H1 (cell line): ENCODE measurements at regions not wholly inside any gene's neighbourhood (a gene's known extent, or its start where the extent isn't known, plus 50 kb on each side); places are given as distances from the start of the nearest gene placed in this dataset.

Experiments used
- CTCF ChIA-PET: fragments of 300-600 bp; sonication (Branson Sonifier 250); formaldehyde crosslinking; loops from one replicate; lab custom pipeline; 2021; ENCODE audit not compliant: partially characterized antibody; lab: Charles Lee
- POLR2A ChIA-PET: fragments of 300-600 bp; sonication (Branson Sonifier 250); formaldehyde crosslinking; loops from one replicate; lab custom pipeline; 2021; ENCODE audit warnings: inconsistent platforms; ENCODE audit not compliant: partially characterized antibody; lab: Charles Lee
- DNase-seq, 2 experiments: peaks; one replicate each; pipeline versions ENCODE4 v3.0.0 to v3.0.0-alpha.2; 2010 to 2022; ENCODE audit warnings: low spot score in 2 of 2, low read depth in 1 of 2, mixed read lengths in 1 of 2
- FAIRE-seq: peaks from 2 replicates; lab custom pipeline; 2011; peaks lifted over from hg19 to GRCh38; lab: Jason Lieb, UNC
- H2AFZ ChIP-seq: 2 replicates; pipeline ENCODE4 v1.8.1; 2012; ENCODE audit warnings: low read length, inconsistent platforms
- H2AK5ac ChIP-seq: 2 replicates; pipeline ENCODE4 v1.6.1; 2013; ENCODE audit warnings: low read depth, low read length
- H2BK120ac ChIP-seq: replicated peaks from 2 replicates; pipeline ENCODE3; 2013; ENCODE audit warnings: low read depth, low read length, inconsistent platforms
- H2BK12ac ChIP-seq: 2 replicates; pipeline ENCODE4 v1.6.1; 2013; ENCODE audit warnings: low read depth, low read length
- H2BK15ac ChIP-seq: 2 replicates; pipeline ENCODE4 v1.6.1; 2013; ENCODE audit warnings: low read length
- H2BK20ac ChIP-seq: 2 replicates; pipeline ENCODE4 v1.6.1; 2013; ENCODE audit warnings: low read length
- H2BK5ac ChIP-seq: 2 replicates; pipeline ENCODE4 v1.6.1; 2013; ENCODE audit warnings: low read depth, low read length
- H3K14ac ChIP-seq: 2 replicates; pipeline ENCODE4 v1.6.1; 2013; ENCODE audit warnings: inconsistent platforms; ENCODE audit not compliant: insufficient read length
- H3K18ac ChIP-seq: 2 replicates; pipeline ENCODE4 v1.6.1; 2013; ENCODE audit warnings: low read length; ENCODE audit errors: extremely low read depth
- H3K23ac ChIP-seq: 2 replicates; pipeline ENCODE4 v1.6.1; 2013; ENCODE audit warnings: inconsistent platforms; ENCODE audit not compliant: insufficient read length
- H3K23me2 ChIP-seq: 2 replicates; pipeline ENCODE4 v1.6.1; 2013; ENCODE audit warnings: low read depth, low read length
- H3K27ac ChIP-seq: 2 replicates; pipeline ENCODE4 v1.6.1; 2011; ENCODE audit warnings: low read depth, low read length, inconsistent platforms
- H3K27me3 ChIP-seq, 4 experiments: replicated peaks in 1 of 4; 1 replicate in 1 of 4; 2 replicates in 3 of 4; pipeline versions ENCODE4 v1.6.1 to v1.8.1; 2011 to 2013; ENCODE audit warnings: low read length in 3 of 4, mild to moderate bottlenecking in 3 of 4, inconsistent platforms in 2 of 4, mixed read lengths in 2 of 4, moderate library complexity in 1 of 4; ENCODE audit not compliant: control insufficient read depth in 3 of 4, insufficient read depth in 3 of 4; ENCODE audit errors: extremely low read depth in 1 of 4
- H3K36me3 ChIP-seq, 4 experiments: 2 replicates each; pipeline versions ENCODE4 v1.6.1 to v1.8.1; 2011 to 2013; ENCODE audit warnings: mild to moderate bottlenecking in 4 of 4, low read length in 3 of 4, moderate library complexity in 2 of 4, control low read depth in 1 of 4, inconsistent platforms in 1 of 4; ENCODE audit not compliant: insufficient read depth in 4 of 4, control insufficient read depth in 2 of 4
- H3K4ac ChIP-seq: replicated peaks from 2 replicates; pipeline ENCODE3; 2013; ENCODE audit warnings: low read length, low read depth, mixed read lengths, inconsistent platforms; ENCODE audit not compliant: insufficient read length
- H3K4me1 ChIP-seq, 4 experiments: replicated peaks in 1 of 4; 1 replicate in 1 of 4; 2 replicates in 3 of 4; pipeline versions ENCODE4 v1.6.1 to v1.8.1; 2011 to 2013; ENCODE audit warnings: low read length in 3 of 4, inconsistent platforms in 2 of 4, mixed read lengths in 1 of 4; ENCODE audit not compliant: insufficient read depth in 4 of 4, control insufficient read depth in 3 of 4
- H3K4me2 ChIP-seq, 2 experiments: 2 replicates each; pipeline versions ENCODE4 v1.6.1 to v1.8.1; 2011 to 2013; ENCODE audit warnings: low read depth in 2 of 2, low read length in 2 of 2, control low read depth in 1 of 2, inconsistent platforms in 1 of 2, mild to moderate bottlenecking in 1 of 2; ENCODE audit not compliant: insufficient read depth in 1 of 2
- H3K4me3 ChIP-seq, 4 experiments: fragments of 200-600, 300-600 bp in 1 of 4; sonication (generic), shearing (Covaris generic), sonication (Bioruptor Twin) in 1 of 4; 2 replicates each; pipeline versions ENCODE4 v1.5.1 to v1.8.1; 2011 to 2016; ENCODE audit warnings: low read length in 4 of 4, low read depth in 3 of 4, control low read depth in 2 of 4, inconsistent platforms in 2 of 4, mild to moderate bottlenecking in 2 of 4, mixed read lengths in 1 of 4, moderate library complexity in 1 of 4; ENCODE audit not compliant: insufficient read depth in 2 of 4; ENCODE audit errors: extremely low read depth in 1 of 4
- H3K56ac ChIP-seq: replicated peaks from 2 replicates; pipeline ENCODE3; 2013; ENCODE audit warnings: low read depth, mild to moderate bottlenecking, mixed read lengths, low read length, inconsistent platforms; ENCODE audit not compliant: insufficient read length
- H3K79me1 ChIP-seq: 2 replicates; pipeline ENCODE4 v1.6.1; 2013; ENCODE audit warnings: low read depth, low read length, control low read depth
- H3K79me2 ChIP-seq, 2 experiments: 2 replicates each; pipeline versions ENCODE4 v1.6.1 to v1.8.1; 2012 to 2013; ENCODE audit warnings: low read length in 2 of 2, mild to moderate bottlenecking in 2 of 2, inconsistent platforms in 1 of 2; ENCODE audit not compliant: insufficient read depth in 2 of 2, control insufficient read depth in 1 of 2
- H3K9ac ChIP-seq, 4 experiments: replicated peaks in 1 of 4; 1 replicate in 1 of 4; 2 replicates in 3 of 4; pipeline versions ENCODE4 v1.6.1 to v1.8.1; 2011 to 2013; ENCODE audit warnings: low read depth in 3 of 4, low read length in 3 of 4, control low read depth in 2 of 4, mild to moderate bottlenecking in 2 of 4, moderate library complexity in 2 of 4, inconsistent platforms in 1 of 4; ENCODE audit errors: extremely low read depth in 1 of 4
- H3K9me3 ChIP-seq, 2 experiments: 2 replicates each; pipeline versions ENCODE4 v1.6.1 to v1.8.1; 2012 to 2013; ENCODE audit warnings: mild to moderate bottlenecking in 2 of 2, moderate library complexity in 2 of 2, control low read depth in 1 of 2, inconsistent platforms in 1 of 2, low read depth in 1 of 2, low read length in 1 of 2, mixed read lengths in 1 of 2; ENCODE audit not compliant: insufficient read depth in 2 of 2
- H4K20me1 ChIP-seq, 2 experiments: replicated peaks in 1 of 2; 2 replicates each; pipeline versions ENCODE3 to v1.8.1; 2011 to 2013; ENCODE audit warnings: inconsistent platforms in 2 of 2, low read length in 2 of 2, mild to moderate bottlenecking in 1 of 2; ENCODE audit not compliant: insufficient read depth in 2 of 2, control insufficient read depth in 1 of 2
- H4K5ac ChIP-seq: 2 replicates; pipeline ENCODE4 v1.6.1; 2013; ENCODE audit warnings: low read length, low read depth, mixed read lengths, inconsistent platforms; ENCODE audit not compliant: insufficient read length
- H4K8ac ChIP-seq: 2 replicates; pipeline ENCODE4 v1.8.0; 2013; ENCODE audit warnings: mild to moderate bottlenecking, moderate library complexity, low read length, inconsistent platforms; ENCODE audit not compliant: insufficient read depth; ENCODE audit errors: extremely low read depth
- H4K91ac ChIP-seq: replicated peaks from 2 replicates; pipeline ENCODE3; 2013; ENCODE audit warnings: low read length, mixed read lengths, inconsistent platforms; ENCODE audit not compliant: insufficient read length
- WGBS, 2 experiments: shearing (Covaris generic) in 1 of 2; methylation state at CpG; one replicate each; pipeline versions ENCODE4 v1.1.6 to v1.1.7; 2013 to 2015; ENCODE audit warnings: low lambda C conversion rate in 2 of 2, mixed read lengths in 2 of 2, inconsistent platforms in 1 of 2, low coverage in 1 of 2, missing lambda C conversion rate in 1 of 2; ENCODE audit not compliant: insufficient replicate concordance in 2 of 2, insufficient coverage in 1 of 2, insufficient read length in 1 of 2; ENCODE audit errors: extremely low coverage in 1 of 2, missing lambda C conversion rate in 1 of 2; 5-methylcytosine and 5-hydroxymethylcytosine counted together
- TF ChIP-seq, protein P1 (sequence below), 3 experiments: IDR thresholded peaks; 1 replicate in 2 of 3; 2 replicates in 1 of 3; pipeline versions ENCODE4 v1.5.1 to v1.6.1; 2011; ENCODE audit warnings: low read length in 3 of 3, mild to moderate bottlenecking in 3 of 3, inconsistent platforms in 2 of 3, low read depth in 1 of 3, moderate library complexity in 1 of 3; ENCODE audit not compliant: insufficient read depth in 1 of 3; ENCODE audit errors: control extremely low read depth in 1 of 3

DNA sequence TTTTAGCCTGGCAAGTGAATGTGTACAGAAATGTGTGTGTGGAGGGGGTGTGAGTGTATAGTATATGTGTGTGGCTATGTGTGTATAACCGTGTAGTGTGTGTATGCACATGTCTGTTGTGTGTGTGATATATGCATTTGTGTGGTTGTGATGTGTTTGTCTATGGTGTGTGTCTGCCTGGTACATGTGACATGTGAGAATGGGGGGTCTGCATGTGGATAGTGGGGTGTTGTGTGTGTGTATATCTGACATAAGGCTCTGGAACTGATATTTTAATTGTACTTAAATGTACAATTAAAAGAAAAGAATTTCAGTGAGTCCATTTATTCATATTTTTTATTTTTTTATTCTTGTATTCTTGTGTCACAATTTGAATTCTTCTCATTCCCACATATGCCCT lies 57.2 kb upstream of the CNR1 start:
- CTCF ChIA-PET = no interaction called here
- no peak overlapping the region for H3K27ac ChIP-seq
- TF ChIP-seq, protein P1, sequence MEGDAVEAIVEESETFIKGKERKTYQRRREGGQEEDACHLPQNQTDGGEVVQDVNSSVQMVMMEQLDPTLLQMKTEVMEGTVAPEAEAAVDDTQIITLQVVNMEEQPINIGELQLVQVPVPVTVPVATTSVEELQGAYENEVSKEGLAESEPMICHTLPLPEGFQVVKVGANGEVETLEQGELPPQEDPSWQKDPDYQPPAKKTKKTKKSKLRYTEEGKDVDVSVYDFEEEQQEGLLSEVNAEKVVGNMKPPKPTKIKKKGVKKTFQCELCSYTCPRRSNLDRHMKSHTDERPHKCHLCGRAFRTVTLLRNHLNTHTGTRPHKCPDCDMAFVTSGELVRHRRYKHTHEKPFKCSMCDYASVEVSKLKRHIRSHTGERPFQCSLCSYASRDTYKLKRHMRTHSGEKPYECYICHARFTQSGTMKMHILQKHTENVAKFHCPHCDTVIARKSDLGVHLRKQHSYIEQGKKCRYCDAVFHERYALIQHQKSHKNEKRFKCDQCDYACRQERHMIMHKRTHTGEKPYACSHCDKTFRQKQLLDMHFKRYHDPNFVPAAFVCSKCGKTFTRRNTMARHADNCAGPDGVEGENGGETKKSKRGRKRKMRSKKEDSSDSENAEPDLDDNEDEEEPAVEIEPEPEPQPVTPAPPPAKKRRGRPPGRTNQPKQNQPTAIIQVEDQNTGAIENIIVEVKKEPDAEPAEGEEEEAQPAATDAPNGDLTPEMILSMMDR (IDR thresholded peaks at IDR 0.05; ENCODE audit: control extremely low read depth in 1 of 3, insufficient read depth in 1 of 3, low read depth in 1 of 3, low read length in 3 of 3) = no peak

More for the DNA sequence above, 57.2 kb upstream of the CNR1 start:
- H3K79me2 ChIP-seq = no peaks in the 10 kb centered on the region
- H3K56ac ChIP-seq = no peak overlapping the region
- no peak overlapping the region for H3K4ac ChIP-seq
- H4K91ac ChIP-seq = no peak overlapping the region
- H3K36me3 ChIP-seq = no peaks in the 10 kb centered on the region
- H2AK5ac ChIP-seq = no peak overlapping the region
- no peak overlapping the region for H2BK12ac ChIP-seq
- H4K8ac ChIP-seq = no peak overlapping the region
- H2AFZ ChIP-seq = no peak overlapping the region
- H3K27me3 ChIP-seq = no peaks in the 10 kb centered on the region
- no peak overlapping the region for H3K4me3 ChIP-seq
- H3K23ac ChIP-seq = no peak overlapping the region
- no peak overlapping the region for H2BK5ac ChIP-seq
- no peak overlapping the region for H3K4me2 ChIP-seq
- no peak for FAIRE-seq
- H3K23me2 ChIP-seq = no peaks in the 10 kb centered on the region
- POLR2A ChIA-PET = no interaction called here
- no peak overlapping the region for H3K9ac ChIP-seq
- H3K18ac ChIP-seq = no peak overlapping the region
- H4K20me1 ChIP-seq = no peaks in the 10 kb centered on the region
- no peak for DNase-seq
- no peak overlapping the region for H2BK20ac ChIP-seq
- no peaks in the 10 kb centered on the region for H3K4me1 ChIP-seq
- H3K79me1 ChIP-seq = no peaks in the 10 kb centered on the region
- no peak overlapping the region for H4K5ac ChIP-seq
- H3K9me3 ChIP-seq = no peaks in the 10 kb centered on the region
- no peak overlapping the region for H2BK120ac ChIP-seq
- 78% methylated on average over 1 of the region's 1 CpG; no CpG with 5 or more reads in 1 of the 2 experiments for WGBS, 2 experiments
- H3K14ac ChIP-seq = no peak overlapping the region
- no peak overlapping the region for H2BK15ac ChIP-seq
